ENCODE measurements at regions not wholly inside any gene's neighbourhood (a gene's known extent, or its start where the extent isn't known, plus 50 kb on each side); places are given as distances from the start of the nearest gene placed in this dataset.

- no peak for DNase-seq (ENCODE audit: low spot score)
Measured at GRCh38 chr2:67660015-67660602, 263.0 kb downstream of the ETAA1 start.

- DNase-seq (ENCODE audit: low spot score), result no peak
Measured at GRCh38 chr2:67660871-67661270, 263.7 kb downstream of the ETAA1 start.

DNA sequence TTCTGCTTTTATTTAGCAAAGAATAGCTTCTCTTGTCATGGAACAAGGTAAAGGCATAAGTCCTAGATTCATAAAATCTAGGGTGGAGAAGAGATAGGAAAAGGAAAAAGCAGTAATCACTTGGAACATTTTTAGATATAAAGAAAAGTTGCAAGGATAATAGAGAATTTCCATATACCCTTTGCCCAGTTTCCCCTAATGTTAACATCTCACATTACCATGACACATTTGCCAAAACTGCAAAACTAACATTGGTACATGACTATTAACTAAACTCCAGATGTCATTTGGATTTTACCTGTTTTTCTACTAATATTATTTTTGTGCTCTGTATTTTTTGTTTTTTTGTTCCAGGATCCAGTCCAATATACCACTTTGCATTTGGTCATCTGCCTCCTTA is 265.1 kb downstream of the ETAA1 start:
- DNase-seq (ENCODE audit: low spot score), result no peak

GRCh38 chr2:67663776-67664175 is 266.6 kb downstream of the ETAA1 start:
- no peak for DNase-seq (ENCODE audit: low spot score)

- DNase-seq (ENCODE audit: low spot score), result no peak
Measured at GRCh38 chr2:67666386-67667053, 269.4 kb downstream of the ETAA1 start.

DNA sequence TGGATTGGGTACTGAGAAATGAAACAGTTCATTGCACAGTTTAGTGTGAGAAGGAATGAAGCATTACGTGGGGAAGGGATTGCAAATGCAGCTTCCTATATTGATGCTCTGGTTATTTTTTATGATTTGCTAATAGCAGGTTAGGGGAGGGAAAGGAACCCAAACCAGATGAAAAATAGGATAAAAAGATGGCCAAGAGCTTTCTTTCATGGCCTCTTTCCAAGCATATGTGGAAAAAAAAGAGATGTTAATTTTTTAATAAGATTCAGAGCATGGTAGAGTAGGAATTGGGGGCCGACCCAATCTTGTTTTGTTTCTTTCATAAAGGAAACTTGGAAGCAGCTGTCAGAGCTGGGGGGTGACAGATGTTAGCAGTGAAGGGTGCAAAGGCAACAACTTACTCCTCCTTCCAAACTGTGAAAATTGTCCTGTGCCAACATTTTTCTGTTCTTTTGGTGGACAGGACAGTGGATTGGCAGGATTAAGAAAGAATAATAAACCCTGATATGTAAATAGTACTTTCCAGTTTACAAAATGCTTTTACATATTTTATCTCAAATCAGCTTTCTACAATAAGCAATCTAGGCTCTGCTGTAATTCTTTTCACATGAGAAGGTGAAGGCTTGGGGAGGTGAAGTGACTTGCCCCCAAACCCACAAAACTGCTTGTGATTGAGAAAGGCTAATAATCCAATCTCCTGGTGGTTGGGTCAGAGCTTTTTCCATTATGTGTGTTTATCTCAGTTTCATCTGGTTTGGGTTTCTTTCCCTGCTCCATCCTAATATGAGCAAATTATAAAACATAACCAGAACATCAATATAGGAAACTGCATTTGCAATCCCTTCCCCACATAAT is 270.1 kb downstream of the ETAA1 start:
- DNase-seq (ENCODE audit: low spot score), result no peak

DNA sequence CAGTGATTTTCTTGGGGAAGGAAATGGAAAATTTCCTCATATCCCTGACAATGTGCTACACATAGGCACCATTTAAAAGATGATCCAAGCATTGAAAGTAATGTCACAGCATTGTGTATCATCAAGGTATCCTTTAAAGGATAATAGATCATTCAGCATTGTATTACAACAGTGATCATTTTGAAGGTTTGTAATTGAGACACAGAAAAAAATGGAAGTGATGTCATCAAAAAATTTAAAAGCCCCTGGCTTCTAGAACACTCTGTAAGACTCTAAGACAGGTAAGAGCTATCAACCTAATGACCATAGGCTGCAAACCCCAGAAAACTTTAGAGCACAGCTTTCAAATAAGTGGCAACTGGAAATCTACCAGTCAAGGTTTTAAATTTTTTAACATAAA is 271.4 kb downstream of the ETAA1 start:
- no peak for DNase-seq (ENCODE audit: low spot score)

DNA sequence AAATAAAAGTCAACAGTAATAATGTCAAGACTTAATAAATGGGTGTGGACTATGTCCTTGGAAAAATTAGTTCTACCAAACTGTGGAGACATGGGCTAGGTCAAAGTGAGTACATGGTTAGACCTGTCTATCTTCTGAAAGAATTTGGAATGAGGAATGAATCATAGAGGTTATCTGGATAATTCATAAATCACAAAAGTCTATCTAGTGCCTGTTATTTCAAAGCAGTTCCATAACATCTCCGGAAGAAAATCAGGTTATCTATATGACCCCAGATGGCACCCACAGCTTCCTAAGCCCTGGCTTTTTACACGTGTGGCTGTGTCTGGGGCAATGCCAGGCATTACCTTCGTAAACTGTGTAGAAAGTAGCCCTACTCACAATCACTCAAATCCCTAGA is 272.0 kb downstream of the ETAA1 start:
- no peak for DNase-seq (ENCODE audit: low spot score)

DNA sequence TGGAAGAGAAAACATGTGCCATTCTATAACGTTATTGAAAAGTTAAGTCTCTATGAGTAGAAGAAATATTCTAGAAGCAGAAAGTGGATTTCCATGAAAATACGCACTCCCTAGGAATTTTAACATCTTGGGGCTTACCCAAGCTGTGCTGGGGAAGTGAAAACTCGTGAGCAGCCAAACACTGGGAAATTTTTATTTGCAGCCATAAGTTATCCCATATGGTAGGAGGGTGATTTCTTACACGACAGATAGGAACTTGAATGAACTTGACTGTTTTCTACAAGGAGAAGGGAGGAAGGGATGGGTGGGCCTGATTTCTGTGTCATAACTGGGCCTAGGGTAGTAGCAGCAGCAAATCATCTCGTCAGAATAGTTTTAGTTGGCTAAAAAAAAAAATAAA is 272.6 kb downstream of the ETAA1 start:
- no peak for DNase-seq (ENCODE audit: low spot score)

GRCh38 chr2:67670747-67671183 is 273.6 kb downstream of the ETAA1 start:
- DNase-seq (ENCODE audit: low spot score), result no peak

DNA sequence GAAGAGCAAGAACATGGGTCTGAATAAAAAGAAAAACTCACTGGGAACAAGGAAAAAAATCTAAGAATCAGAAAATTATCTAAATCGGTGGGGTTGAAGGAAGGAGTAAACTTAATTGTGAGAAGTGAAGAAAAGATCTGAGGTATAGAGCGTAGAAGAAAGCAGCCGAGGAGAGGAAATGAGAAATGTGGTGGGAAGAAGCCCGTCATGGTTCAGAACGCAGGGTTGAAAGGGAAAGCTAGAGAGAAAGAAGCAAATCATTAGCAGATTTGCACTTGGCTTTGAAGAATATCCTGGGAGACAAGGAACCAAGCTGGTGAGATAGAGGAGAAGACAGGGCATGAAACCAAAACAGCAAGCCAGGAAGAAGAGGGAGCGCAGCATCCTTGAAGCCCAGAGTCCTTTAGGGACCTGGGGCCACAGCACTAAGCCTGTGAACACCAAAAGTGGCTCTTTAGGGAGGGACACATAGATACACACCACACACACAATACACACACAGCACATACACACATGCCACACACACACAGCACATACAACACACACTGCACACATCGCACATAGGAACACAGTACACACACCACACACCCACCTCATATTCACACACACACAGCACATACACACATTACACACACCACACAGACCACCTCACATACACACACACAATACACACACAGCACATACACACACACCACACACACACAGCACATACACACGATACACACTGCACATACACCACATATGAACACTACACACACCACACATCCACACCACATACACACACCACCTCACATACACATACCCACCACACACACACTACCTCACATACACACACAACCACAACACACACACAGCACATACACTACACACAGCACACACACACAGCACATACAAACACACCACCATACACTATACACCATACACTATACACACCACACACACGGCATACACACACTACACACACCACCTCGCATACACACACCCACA is 274.6 kb downstream of the ETAA1 start:
- no peak for DNase-seq (ENCODE audit: low spot score)

DNA sequence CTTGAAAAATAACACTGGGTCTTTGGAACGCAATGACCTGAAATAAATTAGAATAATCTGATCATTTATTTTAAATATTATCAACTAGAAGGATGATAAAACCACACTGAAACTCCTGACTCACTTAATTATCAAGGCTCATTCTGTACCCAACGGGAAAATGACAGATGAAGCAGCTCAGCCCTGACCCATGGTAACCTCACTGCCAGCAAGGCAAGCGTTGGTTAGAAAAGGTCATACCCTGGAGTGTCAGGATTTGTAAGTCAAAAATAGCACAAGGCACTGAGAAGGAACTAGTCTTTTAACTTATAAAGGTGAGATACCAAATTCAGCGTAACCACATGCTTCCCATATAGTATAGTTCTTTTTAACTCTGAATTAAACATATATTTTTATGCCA is 277.5 kb downstream of the ETAA1 start:
- DNase-seq (ENCODE audit: low spot score), result no peak

DNA sequence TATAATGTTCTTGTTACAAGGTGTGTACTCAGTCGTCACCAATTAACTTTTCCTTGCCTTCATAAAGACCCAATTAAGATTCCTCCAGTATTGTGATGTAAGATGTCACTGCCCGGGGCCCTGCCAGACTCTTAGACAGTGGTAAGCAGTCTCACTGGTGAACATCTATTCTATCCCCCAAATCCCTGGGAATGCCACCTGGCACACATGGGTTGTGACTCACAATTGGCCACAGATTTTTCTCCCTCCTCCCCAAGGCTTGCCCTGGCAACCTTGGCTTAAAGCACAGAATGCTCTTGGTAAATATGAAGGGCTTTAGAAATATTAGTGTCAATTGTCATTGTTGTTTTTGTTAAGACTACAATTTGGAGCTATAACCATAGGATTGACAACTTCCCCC is 287.9 kb downstream of the ETAA1 start:
- DNase-seq (ENCODE audit: low spot score), result no peak

DNA sequence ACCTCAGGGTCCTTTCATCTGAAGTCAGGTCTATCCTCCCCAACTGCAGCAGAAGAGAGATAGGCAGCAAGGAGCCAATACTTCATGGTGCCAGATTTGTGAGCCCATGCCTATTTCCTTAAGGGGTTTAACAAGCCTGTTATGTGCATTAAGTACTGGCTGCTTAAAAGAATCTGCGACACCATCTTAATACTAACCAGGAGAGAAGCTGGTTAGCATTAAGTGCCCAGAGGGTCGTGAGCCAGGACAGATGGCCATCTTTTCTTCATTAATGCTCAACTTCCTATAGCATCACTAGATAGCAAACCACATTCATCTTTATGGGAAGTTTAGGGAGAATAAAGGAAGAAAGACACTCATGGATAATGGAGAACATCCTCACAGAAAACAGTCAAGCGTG is 289.1 kb downstream of the ETAA1 start:
- no peak for DNase-seq (ENCODE audit: low spot score)

GRCh38 chr2:67689186-67689585 is 292.1 kb downstream of the ETAA1 start:
- no peak for DNase-seq (ENCODE audit: low spot score)

GRCh38 chr2:67689651-67690050 is 292.5 kb downstream of the ETAA1 start:
- DNase-seq (ENCODE audit: low spot score), result no peak

DNA sequence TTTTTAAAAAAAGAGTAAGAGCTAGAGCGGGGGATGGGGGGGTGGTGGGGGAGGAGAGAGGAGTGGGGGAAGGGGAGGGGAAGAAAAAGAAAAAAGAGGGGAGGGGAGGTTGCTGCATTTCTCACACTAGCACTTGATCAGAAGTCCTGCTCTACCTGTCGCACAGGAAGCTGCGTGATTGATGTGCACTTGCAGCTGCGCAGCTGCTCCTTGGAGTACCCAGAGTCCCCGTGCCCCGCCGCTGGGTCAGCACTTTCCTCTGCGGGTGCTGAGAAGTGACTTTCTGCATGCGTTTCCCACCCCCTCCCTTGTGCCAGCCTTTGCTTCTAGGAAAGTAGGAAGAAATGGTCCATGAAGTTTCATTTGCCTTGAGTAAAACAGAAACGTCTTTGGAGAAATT is 297.3 kb downstream of the ETAA1 start:
- no peak for DNase-seq (ENCODE audit: low spot score)

GRCh38 chr2:67701011-67701410 is 303.9 kb downstream of the ETAA1 start:
- DNase-seq (ENCODE audit: low spot score), result no peak

- no peak for DNase-seq (ENCODE audit: low spot score)
Measured at GRCh38 chr2:67702284-67702683, 305.2 kb downstream of the ETAA1 start.

GRCh38 chr2:67702937-67703336 is 305.8 kb downstream of the ETAA1 start:
- DNase-seq (ENCODE audit: low spot score), result no peak

DNA sequence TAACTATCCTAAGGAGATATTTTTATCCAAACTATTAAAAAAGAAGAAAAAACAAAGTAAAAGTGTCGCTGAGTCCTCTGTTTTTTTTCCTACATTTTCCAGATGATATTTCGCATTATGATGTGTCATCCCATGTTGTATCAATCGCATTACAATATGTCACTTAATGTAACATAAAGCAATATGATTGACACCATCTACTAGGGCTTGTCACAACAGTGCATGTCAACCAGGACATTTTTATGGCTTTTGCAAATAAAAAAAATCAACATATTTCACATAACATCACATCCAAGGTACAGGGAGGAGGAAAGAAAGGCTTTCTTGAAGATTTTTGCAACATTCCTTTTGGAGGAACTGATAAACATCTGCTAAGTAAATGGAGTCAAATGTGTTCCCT is 308.9 kb downstream of the ETAA1 start:
- no peak for DNase-seq (ENCODE audit: low spot score)

- no peak for DNase-seq (ENCODE audit: low spot score)
Measured at GRCh38 chr2:67707896-67708295, 310.8 kb downstream of the ETAA1 start.
